Tibial nerve (tissue), 3 donors: ENCODE measurements at regions not wholly inside any gene's neighbourhood (a gene's known extent, or its start where the extent isn't known, plus 50 kb on each side); places are given as distances from the start of the nearest gene placed in this dataset.

Source experiments
- POLR2A ChIP-seq, 2 donors: fragments of 450-650 bp; IDR thresholded peaks; one replicate each; pipeline ENCODE4 v1.6.1; 2017; ENCODE audit warnings: antibody characterized with exemption in 2 of 2, mild to moderate bottlenecking in 2 of 2, moderate library complexity in 2 of 2
- TF ChIP-seq, protein P1 (sequence below), 5 experiments: fragments of 200-600 bp in 3 of 5; fragments of 450-650 bp in 2 of 5; sonication (generic) in 3 of 5; IDR thresholded peaks; one replicate each; pipeline ENCODE4 v1.5.1; 2016 to 2019; ENCODE audit warnings: antibody characterized with exemption in 5 of 5, mild to moderate bottlenecking in 3 of 5, moderate library complexity in 2 of 5

GRCh38 chr2:188158337-188159100, 133.2 kb upstream of the GULP1 start:
- TF ChIP-seq, protein P1, sequence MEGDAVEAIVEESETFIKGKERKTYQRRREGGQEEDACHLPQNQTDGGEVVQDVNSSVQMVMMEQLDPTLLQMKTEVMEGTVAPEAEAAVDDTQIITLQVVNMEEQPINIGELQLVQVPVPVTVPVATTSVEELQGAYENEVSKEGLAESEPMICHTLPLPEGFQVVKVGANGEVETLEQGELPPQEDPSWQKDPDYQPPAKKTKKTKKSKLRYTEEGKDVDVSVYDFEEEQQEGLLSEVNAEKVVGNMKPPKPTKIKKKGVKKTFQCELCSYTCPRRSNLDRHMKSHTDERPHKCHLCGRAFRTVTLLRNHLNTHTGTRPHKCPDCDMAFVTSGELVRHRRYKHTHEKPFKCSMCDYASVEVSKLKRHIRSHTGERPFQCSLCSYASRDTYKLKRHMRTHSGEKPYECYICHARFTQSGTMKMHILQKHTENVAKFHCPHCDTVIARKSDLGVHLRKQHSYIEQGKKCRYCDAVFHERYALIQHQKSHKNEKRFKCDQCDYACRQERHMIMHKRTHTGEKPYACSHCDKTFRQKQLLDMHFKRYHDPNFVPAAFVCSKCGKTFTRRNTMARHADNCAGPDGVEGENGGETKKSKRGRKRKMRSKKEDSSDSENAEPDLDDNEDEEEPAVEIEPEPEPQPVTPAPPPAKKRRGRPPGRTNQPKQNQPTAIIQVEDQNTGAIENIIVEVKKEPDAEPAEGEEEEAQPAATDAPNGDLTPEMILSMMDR (IDR thresholded peaks at IDR 0.05) = no peak
- no peak for TF ChIP-seq POLR2A (IDR thresholded peaks at IDR 0.05)
